Testis (tissue), 2 donors: ENCODE measurements at regions not wholly inside any gene's neighbourhood (a gene's known extent, or its start where the extent isn't known, plus 50 kb on each side); places are given as distances from the start of the nearest gene placed in this dataset.

Experiments used
- DNase-seq: peaks from one replicate; pipeline ENCODE4 v3.0.0-alpha.2; 2019
- H3K27ac ChIP-seq, 2 donors: fragments of 200-600 bp; sonication (generic); one replicate each; pipeline ENCODE4 v1.5.1; 2019
- H3K27me3 ChIP-seq: fragments of 200-600 bp; sonication (generic); one replicate; pipeline ENCODE4 v1.5.1; 2019
- H3K36me3 ChIP-seq: fragments of 200-600 bp; sonication (generic); one replicate; pipeline ENCODE4 v1.5.1; 2017; ENCODE audit warnings: low read depth; ENCODE audit errors: missing control alignments
- H3K4me1 ChIP-seq: fragments of 200-600 bp; sonication (generic); one replicate; pipeline ENCODE4 v1.5.1; 2019
- H3K4me3 ChIP-seq, 2 donors: fragments of 200-600 bp; sonication (generic); one replicate each; pipeline ENCODE4 v1.5.1; 2017 to 2019
- H3K9me3 ChIP-seq: fragments of 200-600 bp; sonication (generic); one replicate; pipeline ENCODE4 v1.5.1; 2017
- POLR2A ChIP-seq: fragments of 450-650 bp; IDR thresholded peaks from one replicate; pipeline ENCODE4 v1.6.1; 2017; ENCODE audit warnings: antibody characterized with exemption, mild to moderate bottlenecking, moderate library complexity
- WGBS, 2 donors: methylation state at CpG; one replicate each; pipeline ENCODE4 v1.1.5; 2018; 5-methylcytosine and 5-hydroxymethylcytosine counted together
- intact Hi-C: fragments of 100-400 bp; cut with DNase I; formaldehyde crosslinking; loops from one replicate; pipeline ENCODE4 v1.15.1; 2023; ENCODE audit warnings: low total_unique reads
- TF ChIP-seq, protein P1 (sequence below), 3 experiments: fragments of 450-650 bp in 2 of 3; fragments of 200-600 bp in 1 of 3; sonication (generic) in 1 of 3; IDR thresholded peaks; one replicate each; pipeline ENCODE4 v1.5.1; 2016 to 2019; ENCODE audit warnings: antibody characterized with exemption in 3 of 3, mild to moderate bottlenecking in 2 of 3, moderate library complexity in 1 of 3

DNA sequence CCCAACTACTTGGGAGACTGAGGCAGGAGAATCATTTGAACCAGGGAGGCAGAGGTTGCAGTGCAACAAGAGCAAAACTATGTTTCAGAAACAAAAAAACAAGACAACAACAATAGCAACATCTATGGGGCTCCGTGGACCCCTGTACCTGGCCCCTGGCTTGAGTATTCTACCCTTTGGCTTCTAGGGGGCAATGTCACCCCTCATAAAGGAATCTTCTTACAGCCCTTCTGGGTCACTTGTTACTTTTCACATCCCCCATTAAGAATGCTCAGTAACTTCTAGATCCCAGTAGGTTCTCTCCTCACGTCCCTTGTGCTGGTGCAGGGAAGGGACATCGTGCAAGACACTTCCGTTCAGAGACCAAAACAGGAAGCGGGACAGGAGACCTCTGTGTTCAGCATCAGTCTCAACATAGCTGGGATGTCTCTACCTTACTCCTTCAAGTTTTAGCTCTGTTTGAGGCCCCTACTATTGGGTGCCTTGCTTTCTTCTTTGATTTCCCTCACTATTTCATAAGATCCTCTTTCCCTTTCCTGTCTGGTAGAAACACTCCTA lies 218.1 kb upstream of the ARGLU1 start:
- Histone ChIP-seq H3K36me3 (no peaks in the 10 kb centered on the region), H3K27me3 (no peaks in the 10 kb centered on the region), H3K4me1 (no peaks in the 10 kb centered on the region), H3K4me3 (no peak overlapping the region), H3K9me3 (no peaks in the 10 kb centered on the region), H3K27ac (no peak overlapping the region)
- 34 to 71% methylated on average over 5 of the region's 5 CpGs for WGBS, 2 donors
- intact Hi-C loops, result no loop called here
- TF ChIP-seq, protein P1, sequence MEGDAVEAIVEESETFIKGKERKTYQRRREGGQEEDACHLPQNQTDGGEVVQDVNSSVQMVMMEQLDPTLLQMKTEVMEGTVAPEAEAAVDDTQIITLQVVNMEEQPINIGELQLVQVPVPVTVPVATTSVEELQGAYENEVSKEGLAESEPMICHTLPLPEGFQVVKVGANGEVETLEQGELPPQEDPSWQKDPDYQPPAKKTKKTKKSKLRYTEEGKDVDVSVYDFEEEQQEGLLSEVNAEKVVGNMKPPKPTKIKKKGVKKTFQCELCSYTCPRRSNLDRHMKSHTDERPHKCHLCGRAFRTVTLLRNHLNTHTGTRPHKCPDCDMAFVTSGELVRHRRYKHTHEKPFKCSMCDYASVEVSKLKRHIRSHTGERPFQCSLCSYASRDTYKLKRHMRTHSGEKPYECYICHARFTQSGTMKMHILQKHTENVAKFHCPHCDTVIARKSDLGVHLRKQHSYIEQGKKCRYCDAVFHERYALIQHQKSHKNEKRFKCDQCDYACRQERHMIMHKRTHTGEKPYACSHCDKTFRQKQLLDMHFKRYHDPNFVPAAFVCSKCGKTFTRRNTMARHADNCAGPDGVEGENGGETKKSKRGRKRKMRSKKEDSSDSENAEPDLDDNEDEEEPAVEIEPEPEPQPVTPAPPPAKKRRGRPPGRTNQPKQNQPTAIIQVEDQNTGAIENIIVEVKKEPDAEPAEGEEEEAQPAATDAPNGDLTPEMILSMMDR (IDR thresholded peaks at IDR 0.05), result no peak
- TF ChIP-seq POLR2A, result no peak
- no peak for DNase-seq

DNA sequence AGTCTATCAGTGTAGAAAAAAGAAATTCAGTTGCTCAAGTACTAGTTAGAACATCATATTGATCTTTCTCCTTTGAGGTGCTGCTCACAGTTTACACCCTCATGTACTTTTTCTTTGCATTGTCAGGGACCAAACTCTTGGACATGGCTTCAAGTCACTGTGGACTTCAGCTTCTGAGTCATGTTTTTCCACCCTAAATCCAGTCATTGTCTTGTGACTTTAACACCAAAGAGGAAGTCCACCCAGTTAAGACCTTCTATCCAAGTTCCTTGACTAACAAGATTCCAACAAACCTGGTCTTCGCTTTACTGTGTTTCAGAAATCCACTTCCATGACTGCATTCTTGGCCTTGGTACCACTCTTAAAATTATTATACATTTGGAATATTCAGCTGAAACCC lies 206.7 kb upstream of the ARGLU1 start:
- TF ChIP-seq, protein P1 (IDR thresholded peaks at IDR 0.05), result no peak
- no peak for TF ChIP-seq POLR2A
- Histone ChIP-seq H3K9me3 (no peaks in the 10 kb centered on the region), H3K4me3 (no peak overlapping the region), H3K4me1 (no peaks in the 10 kb centered on the region), H3K36me3 (no peaks in the 10 kb centered on the region), H3K27ac (no peak overlapping the region), H3K27me3 (no peaks in the 10 kb centered on the region)
- DNase-seq, result no peak
- intact Hi-C loops, result no loop called here
- 90 to 96% methylated on average over 1 of the region's 1 CpG for WGBS, 2 donors

DNA sequence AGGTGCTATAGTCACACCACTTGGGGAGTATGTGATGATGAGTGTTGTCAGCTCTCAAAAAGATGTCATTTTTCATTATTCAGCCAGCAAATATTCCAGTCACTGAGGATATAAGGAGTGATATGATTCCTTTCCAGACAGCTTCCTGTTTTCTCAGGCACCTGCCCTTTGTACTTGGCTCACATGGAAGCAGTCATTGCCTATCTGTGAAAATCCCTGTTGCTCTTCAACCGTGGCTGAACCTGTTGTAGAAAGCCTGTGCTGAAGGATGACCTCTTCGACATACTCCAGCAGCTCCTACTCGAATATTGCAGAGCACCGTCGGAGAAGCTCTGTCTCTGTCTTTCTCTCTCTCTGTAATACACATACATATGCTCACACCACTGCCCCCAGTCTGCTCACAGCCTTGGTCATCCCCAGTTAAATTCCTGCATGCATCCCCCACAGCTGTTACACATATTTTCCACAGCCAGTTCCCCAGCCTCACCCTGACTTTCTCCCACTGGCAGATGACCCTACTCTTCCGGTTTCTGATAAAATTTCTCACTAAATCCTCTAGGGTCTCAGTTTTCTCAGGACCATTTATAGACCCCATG lies 204.2 kb upstream of the ARGLU1 start:
- Histone ChIP-seq H3K4me3 (no peak overlapping the region), H3K4me1 (no peaks in the 10 kb centered on the region), H3K27me3 (no peaks in the 10 kb centered on the region), H3K27ac (no peak overlapping the region), H3K9me3 (no peaks in the 10 kb centered on the region), H3K36me3 (no peaks in the 10 kb centered on the region)
- DNase-seq, result no peak
- WGBS, 2 donors, result 38 to 42% methylated on average over 6 of the region's 6 CpGs
- intact Hi-C loops, result no loop called here
- TF ChIP-seq POLR2A, result no peak
- TF ChIP-seq, protein P1 (IDR thresholded peaks at IDR 0.05), result no peak

DNA sequence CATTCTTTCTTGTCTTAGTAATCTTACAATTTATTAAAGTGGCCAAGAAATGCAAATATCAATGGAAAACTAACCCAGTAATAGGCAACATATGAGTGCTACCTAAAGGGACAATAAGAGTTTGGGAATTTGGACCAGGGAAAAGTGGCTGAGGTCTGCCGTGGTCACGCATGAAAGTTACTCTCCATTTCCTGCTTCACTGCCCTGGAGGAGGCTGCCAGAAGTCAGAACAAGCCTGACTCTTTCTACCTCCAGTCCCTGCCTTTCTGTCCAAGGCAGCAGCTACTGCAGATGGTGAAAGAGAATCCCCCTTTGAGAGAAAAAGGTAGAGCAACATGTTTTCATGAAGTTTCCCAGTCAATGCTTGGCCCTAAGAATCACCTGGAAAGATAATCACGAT lies 201.1 kb upstream of the ARGLU1 start:
- Histone ChIP-seq H3K36me3 (no peaks in the 10 kb centered on the region), H3K4me1 (no peaks in the 10 kb centered on the region), H3K27ac (no peak overlapping the region), H3K27me3 (no peaks in the 10 kb centered on the region), H3K9me3 (no peaks in the 10 kb centered on the region), H3K4me3 (no peak overlapping the region)
- DNase-seq, result no peak
- TF ChIP-seq, protein P1 (IDR thresholded peaks at IDR 0.05), result no peak
- TF ChIP-seq POLR2A, result no peak
- 72 to 80% methylated on average over 3 of the region's 3 CpGs for WGBS, 2 donors
- intact Hi-C loops, result no loop called here

DNA sequence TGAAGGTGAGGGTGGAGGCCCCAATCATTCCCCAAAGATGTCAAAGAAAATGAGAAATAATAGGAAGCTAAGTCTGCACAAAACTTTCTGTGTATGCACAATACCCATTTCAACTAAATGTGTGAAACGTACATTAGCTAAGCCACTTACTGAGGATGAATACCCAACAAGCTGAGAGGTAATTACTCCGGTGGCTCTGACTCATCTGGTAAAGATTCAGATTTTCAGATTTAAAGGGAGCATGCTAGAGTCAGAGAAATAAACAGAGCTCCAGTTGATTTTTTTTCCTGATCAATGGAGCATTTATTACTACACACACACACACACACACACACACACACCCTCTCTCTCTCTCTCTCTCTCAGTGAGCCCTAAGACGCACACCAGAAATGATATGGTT lies 194.8 kb upstream of the ARGLU1 start:
- H3K27ac ChIP-seq, result no peak overlapping the region
- no peak overlapping the region for H3K4me3 ChIP-seq
- no peak for DNase-seq
- no peaks in the 10 kb centered on the region for H3K36me3 ChIP-seq
- H3K27me3 ChIP-seq, result no peaks in the 10 kb centered on the region
- H3K4me1 ChIP-seq, result no peaks in the 10 kb centered on the region
- WGBS, 2 donors, result 80 to 92% methylated on average over 3 of the region's 3 CpGs
- no peaks in the 10 kb centered on the region for H3K9me3 ChIP-seq
- TF ChIP-seq POLR2A, result no peak
- TF ChIP-seq, protein P1 (IDR thresholded peaks at IDR 0.05), result no peak
- intact Hi-C loops, result no loop called here
